Stimulated activated CD4-positive, alpha-beta T cell treated with anti-CD3 and anti-CD28 coated beads, TNF-alpha, amount 100 ng/mL, for 4 hours (primary cell): ENCODE measurements at regions not wholly inside any gene's neighbourhood (a gene's known extent, or its start where the extent isn't known, plus 50 kb on each side); places are given as distances from the start of the nearest gene placed in this dataset.

Source experiments
- DNase-seq, 3 experiments: peaks; one replicate each; pipeline ENCODE4 v3.0.0-alpha.2; 2020; ENCODE audit warnings: low read depth in 3 of 3

GRCh38 chr7:98565103-98565502, 52.0 kb upstream of the NPTX2 start:
- DNase-seq = no peak

GRCh38 chr7:98562871-98563495, 54.1 kb upstream of the NPTX2 start:
- no peak for DNase-seq

GRCh38 chr7:98562381-98562823, 54.7 kb upstream of the NPTX2 start:
- no peak for DNase-seq

DNA sequence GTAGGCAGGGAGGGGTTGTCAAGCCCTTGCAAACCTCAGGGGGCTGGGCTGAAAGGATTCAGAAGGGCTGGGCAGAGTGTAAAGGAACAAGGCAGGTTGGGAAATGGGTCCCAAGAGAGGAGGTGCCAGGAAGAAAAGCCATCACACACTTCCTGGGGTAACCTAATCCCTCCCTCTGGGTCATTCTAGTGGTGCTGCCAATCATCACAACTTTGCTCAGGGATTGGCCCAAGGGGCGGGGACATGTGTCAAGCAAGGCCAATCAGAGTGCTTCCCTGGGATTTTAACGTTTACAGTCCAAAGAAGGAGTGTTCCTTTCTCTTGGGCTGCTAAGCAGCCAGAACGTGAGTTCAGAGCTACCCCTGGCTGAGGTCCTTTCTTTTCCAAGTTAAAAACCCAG, 57.1 kb upstream of the NPTX2 start:
- DNase-seq = no peak

GRCh38 chr7:98559219-98559618, 57.9 kb upstream of the NPTX2 start:
- DNase-seq = no peak

- DNase-seq = no peak
Observed at GRCh38 chr7:98557538-98558031, 59.5 kb upstream of the NPTX2 start.

DNA sequence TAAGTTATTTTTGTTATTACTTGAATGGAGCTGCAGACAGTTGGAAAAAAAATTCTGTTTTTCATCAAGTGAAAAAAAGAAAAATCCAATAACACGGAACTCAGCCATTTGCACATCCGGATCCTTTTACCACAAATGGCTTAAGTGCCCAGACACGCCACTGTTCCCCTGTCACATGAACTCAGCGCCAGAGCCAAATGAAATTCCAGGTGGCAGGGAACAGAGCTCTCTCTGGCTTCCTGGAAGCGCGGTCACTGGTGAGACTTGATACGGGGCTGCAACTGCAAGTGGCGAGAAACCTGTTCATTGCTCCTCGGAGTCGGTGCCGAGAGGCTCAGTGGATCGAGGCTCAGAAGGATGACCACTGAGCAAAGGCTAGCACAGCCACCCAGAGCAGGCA, 60.8 kb upstream of the NPTX2 start:
- no peak for DNase-seq

- DNase-seq = no peak
Observed at GRCh38 chr7:98555403-98555802, 61.7 kb upstream of the NPTX2 start.

GRCh38 chr7:98553666-98554065, 63.4 kb upstream of the NPTX2 start:
- no peak for DNase-seq

GRCh38 chr7:98551611-98552273, 65.3 kb upstream of the NPTX2 start:
- DNase-seq = no peak

DNA sequence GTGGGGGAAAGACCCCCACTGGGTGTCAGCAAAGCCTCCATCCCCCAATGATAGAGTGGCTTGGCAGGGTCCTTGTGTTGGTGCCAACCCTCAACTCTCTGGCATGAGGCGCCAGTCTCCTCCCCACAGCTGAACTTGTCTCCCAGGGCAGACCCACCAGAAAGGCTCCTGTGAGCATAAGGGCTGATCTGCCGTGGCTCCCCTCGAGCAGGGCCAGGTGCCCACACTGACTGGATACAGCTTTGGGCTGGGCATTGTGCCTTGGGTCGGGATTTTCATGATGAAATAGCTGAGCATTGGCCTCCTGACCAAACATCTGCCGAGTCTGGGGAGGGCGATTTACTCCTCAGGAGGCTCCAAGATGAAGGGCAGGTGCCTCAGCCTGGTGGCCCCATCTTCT, 68.1 kb upstream of the NPTX2 start:
- DNase-seq = no peak

DNA sequence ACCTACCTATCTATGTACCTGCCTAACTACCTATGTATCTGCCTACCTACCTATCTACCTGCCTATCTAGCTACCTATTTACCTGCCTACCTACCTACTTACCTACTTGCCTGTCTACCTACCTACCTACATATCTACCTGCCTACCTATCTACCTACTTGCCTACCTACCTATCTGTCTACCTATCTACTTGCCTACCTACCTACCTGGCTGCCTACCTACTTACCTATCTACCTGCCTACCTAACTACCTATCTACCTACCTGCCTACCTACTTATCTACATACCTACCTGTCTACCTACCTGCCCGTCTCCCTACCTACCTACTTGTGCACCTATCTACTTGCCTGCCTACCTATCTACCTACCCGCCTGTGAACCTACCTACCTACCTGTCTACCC, 68.7 kb upstream of the NPTX2 start:
- no peak for DNase-seq

DNA sequence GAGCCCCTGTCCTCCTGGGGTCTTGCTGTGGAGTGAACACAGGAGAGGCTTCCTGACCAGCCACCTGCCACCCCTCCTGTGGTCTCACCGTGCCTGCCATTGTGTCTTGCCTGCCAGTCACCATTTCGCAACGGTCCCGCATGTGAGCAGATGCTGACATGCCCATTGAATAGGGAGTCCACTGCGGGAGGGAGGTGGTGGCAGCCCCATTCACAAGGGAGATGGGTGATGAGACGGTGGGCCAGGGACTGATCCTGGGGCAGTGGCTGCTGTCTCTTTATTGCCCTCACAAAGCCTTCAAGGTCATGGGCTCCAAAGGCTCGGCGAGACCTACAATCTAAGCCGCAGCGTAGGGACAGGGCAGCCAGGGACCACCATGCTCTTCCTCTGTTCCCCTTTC, 76.0 kb upstream of the NPTX2 start:
- no peak for DNase-seq

- DNase-seq = no peak
Observed at GRCh38 chr7:98539865-98540264, 77.2 kb upstream of the NPTX2 start.

DNA sequence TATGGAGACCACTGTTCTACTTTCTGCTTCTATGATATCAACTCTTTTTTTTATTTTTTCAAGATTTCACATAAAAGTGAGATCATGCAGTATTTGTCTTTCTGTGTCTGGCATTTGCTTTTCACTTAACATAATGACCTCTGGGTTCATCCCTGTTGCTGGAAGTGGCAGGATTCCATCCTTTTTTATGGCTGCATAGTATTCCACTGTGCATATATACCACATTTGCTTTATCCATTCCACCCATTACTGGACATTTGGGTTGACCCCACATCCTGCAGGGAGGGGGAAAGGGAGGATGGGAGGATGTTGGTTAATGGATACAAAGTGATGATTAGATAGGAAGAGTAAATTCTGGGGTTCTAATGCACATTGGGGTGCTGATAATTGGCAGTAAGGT, 80.3 kb upstream of the NPTX2 start:
- DNase-seq = no peak

DNA sequence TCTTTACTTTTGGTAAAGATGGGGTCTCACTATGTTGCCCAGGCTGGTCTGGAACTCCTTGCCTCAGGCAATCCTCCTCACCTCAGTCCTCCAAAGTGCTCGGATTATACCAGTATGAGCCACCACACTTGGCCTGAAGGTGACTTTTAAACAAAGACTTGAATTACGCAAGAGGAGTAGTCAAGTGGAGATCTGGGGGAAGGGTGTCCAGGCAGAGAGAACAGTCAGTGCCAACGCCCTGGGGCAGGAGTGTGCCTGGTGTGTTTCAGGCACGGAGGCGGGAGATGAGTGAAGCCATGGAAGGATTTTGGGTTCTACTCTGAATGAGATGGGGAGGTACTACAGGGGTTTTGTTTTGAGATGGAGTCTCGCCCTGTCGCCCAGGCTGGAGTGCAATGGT, 82.6 kb upstream of the NPTX2 start:
- no peak for DNase-seq

DNA sequence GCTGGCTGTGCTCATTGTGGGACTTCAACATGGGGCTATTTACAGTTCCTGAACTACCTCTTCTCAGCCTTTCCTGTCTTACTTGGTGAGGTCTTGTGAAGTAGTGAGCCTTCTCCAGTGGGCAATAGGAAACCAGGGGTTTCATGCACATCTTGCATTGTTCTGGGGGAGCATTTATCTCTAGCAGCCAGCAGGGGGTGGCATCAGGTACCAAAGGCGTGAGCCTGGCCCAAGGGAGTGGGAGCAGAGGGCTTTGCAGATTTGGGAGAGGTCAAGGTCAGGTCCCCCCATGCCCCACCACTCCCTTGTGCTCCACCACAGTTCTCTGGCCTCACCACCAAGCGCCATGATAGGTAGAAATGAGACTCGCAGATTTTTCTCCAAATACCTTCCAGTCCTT, 85.4 kb upstream of the NPTX2 start:
- no peak for DNase-seq

DNA sequence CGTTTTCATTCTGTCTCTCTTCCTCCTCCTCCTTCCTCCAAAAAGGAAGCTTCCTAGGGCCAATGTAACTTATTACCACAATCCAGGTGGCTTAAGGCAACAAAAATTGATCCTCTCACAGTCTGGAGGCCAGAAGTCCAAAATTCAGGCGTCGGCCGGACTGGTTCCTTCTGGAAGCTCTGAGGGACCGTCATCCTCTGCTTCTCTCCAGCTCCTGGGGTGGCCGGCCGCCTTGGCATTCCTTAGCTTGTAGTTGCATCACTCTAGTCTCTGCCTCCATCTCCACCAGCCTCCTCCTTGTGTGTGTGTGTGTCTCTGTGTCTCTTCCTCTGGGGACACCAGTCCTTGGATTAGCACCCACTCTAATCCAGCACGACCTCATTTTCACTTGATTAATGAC, 89.0 kb upstream of the NPTX2 start:
- DNase-seq = no peak

- DNase-seq = no peak
Observed at GRCh38 chr7:98526059-98526458, 91.0 kb upstream of the NPTX2 start.

DNA sequence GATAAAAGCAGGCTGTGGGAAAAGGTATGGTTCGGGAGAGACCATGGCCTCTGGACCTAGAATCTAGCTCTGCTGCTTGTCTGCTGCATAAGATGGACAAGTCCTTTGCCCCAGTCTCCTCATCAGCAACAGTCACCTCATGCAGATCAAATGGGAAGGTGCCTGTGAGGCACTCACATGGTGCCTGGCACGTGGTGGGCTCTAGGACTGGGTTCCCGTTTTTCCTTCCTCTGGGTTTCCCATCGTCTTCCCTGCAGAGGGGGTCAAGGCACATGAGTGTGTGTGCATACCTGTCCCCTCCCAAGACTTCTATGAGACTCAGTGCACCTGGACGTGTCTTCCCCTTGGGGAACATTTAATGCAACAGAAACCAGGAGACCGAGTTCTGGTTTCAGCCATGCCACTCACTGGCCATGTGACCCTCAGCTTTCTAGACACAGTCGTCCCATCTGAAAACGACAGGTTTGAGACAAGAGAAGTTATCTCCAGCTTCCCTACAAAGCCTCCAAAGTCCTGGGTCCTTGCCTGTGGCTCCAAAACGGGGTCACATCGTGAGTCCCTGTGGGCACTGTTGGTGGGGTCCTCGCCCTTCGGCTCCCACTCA, 95.9 kb upstream of the NPTX2 start:
- DNase-seq = no peak

DNA sequence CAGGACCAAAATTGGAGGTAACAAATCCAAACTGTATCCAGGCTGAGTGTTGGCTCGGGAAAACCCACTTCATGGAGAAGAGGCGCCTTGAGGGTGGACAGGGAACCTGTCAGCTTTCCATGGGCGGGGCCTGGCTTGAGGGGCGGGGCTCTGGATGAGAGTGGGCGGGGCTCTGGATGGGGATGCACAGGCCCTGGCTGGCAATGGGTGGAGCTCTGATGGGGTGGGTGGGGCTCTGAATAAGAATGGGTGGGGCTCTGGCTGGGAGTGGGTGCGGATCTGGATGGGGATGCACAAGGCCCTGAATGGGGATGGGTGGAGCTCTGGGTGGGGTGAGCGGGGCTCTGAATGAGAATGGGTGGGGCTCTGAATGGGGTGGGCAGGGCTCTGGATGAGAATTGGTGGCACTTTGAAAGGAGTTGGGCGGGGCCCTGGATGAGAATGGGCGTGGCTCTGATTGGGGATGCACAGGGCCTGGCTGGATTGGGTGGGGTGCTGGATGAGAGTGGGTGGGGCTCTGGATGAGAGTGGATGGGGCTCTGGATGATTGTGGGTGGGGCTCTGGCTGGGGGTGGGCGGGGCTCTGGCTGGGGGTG, 96.6 kb upstream of the NPTX2 start:
- no peak for DNase-seq

DNA sequence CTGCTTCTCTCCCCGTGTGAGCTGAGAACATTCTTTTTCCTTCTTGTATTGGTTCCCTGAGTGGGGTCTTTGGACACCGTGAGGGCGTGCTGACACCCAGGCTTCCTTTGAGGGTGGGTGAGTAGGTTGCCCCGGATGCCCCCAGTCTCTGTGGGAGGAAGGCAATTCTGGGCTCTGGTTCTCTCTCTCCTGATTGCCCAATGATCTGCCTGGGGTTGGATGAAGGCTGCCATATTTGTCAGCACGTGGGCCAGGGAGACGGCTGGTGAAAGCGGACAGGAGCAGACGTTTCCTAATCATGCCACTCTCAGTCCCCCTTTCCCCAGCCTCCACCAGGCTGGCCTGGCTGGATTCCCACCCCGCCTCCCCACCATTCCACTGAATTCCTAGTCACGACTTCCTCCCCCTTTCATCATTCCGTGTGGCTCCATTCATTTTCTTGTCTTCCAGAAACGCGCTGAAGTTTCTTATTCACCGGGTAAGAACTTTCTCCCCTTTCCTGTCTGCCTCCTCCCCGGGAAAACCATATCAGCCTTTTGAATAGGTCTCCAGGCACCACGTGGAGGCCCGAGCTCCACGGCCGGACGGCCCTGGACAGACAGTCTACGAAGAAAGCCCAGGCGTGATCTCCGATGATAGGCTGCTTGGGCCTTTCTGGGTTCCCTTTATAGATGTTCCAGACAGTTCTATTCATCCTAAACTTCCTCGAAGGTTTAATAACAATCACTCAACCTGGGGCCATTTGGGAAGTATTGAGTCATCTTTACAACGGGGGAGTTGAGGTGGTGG, 98.7 kb upstream of the NPTX2 start:
- no peak for DNase-seq
